GM19452 (cell line): ENCODE measurements at regions not wholly inside any gene's neighbourhood (a gene's known extent, or its start where the extent isn't known, plus 50 kb on each side); places are given as distances from the start of the nearest gene placed in this dataset.

Source experiments
- ATAC-seq: cut with Tn5 transposase; IDR thresholded peaks from one replicate; pipeline ENCODE4 v1.9.1; 2021; ENCODE audit not compliant: unreplicated experiment

GRCh38 chr2:147382322-147382948 is 462.4 kb upstream of the ACVR2A start:
- ATAC-seq = no peak

- ATAC-seq = no peak
These were observed 466.4 kb upstream of the ACVR2A start for GRCh38 chr2:147378403-147378802.

GRCh38 chr2:147375073-147375472 is 469.8 kb upstream of the ACVR2A start:
- ATAC-seq = no peak

- ATAC-seq = no peak
These were observed 470.4 kb upstream of the ACVR2A start for GRCh38 chr2:147374423-147374811.

- ATAC-seq = no peak
These were observed 470.9 kb upstream of the ACVR2A start for GRCh38 chr2:147373800-147374422.

- no peak for ATAC-seq
These were observed 476.5 kb upstream of the ACVR2A start for GRCh38 chr2:147368306-147368705.

GRCh38 chr2:147366279-147366678 is 478.6 kb upstream of the ACVR2A start:
- no peak for ATAC-seq

- no peak for ATAC-seq
These were observed 479.2 kb upstream of the ACVR2A start for GRCh38 chr2:147365622-147366021.

- peak; percentile 67 for ATAC-seq
These were observed 480.2 kb upstream of the ACVR2A start for GRCh38 chr2:147364597-147364996.

GRCh38 chr2:147363181-147363580 is 481.6 kb upstream of the ACVR2A start:
- no peak for ATAC-seq

- ATAC-seq = no peak
These were observed 486.5 kb upstream of the ACVR2A start for GRCh38 chr2:147358375-147358774.

- no peak for ATAC-seq
These were observed 488.7 kb upstream of the ACVR2A start for GRCh38 chr2:147356157-147356556.

- ATAC-seq = no peak
These were observed 489.1 kb upstream of the ACVR2A start for GRCh38 chr2:147355706-147356105.

- ATAC-seq = no peak
These were observed 491.8 kb upstream of the ACVR2A start for GRCh38 chr2:147353072-147353381.

GRCh38 chr2:147352264-147353071 is 492.4 kb upstream of the ACVR2A start:
- no peak for ATAC-seq

- ATAC-seq = no peak
These were observed 493.0 kb upstream of the ACVR2A start for GRCh38 chr2:147351784-147352183.

- ATAC-seq = no peak
These were observed 495.8 kb upstream of the ACVR2A start for GRCh38 chr2:147348931-147349555.

- ATAC-seq = no peak
These were observed 498.7 kb upstream of the ACVR2A start for GRCh38 chr2:147346142-147346541.

- ATAC-seq = no peak
These were observed 499.6 kb upstream of the ACVR2A start for GRCh38 chr2:147345246-147345645.

GRCh38 chr2:147342329-147342728 is 502.5 kb upstream of the ACVR2A start:
- no peak for ATAC-seq

GRCh38 chr2:147331790-147332419 is 512.9 kb upstream of the ACVR2A start:
- ATAC-seq = peak; percentile 53
